HepG2 (cell line): ENCODE measurements at regions not wholly inside any gene's neighbourhood (a gene's known extent, or its start where the extent isn't known, plus 50 kb on each side); places are given as distances from the start of the nearest gene placed in this dataset.
"Not testable (repeated sequence)": the region's sequence is repeated elsewhere in the genome, so short reads cannot be mapped to it uniquely, and the experiment has no call there.

Source experiments
- GATAD2A ChIP-seq: IDR thresholded peaks from 2 replicates; pipeline ENCODE4 v1.6.1; 2016
- JUND ChIP-seq: sonication (generic); formaldehyde crosslinking; IDR thresholded peaks from 2 replicates; pipeline ENCODE4 v1.8.0; 2022; ENCODE audit warnings: mild to moderate bottlenecking, missing genetic modification reagents
- MXD4 ChIP-seq: IDR thresholded peaks from 2 replicates; pipeline ENCODE4 v1.6.1; 2016; ENCODE audit warnings: mild to moderate bottlenecking, missing biosample characterization, missing genetic modification reagents
- NONO ChIP-seq, 2 experiments: fragments of 450-650 bp in 1 of 2; sonication (generic) in 1 of 2; formaldehyde crosslinking in 1 of 2; IDR thresholded peaks in 1 of 2; conservative IDR thresholded peaks in 1 of 2; 2 replicates each; pipeline versions ENCODE4 v1.6.1 to v1.8.0; 2017 to 2022; ENCODE audit warnings: mild to moderate bottlenecking in 1 of 2, missing genetic modification reagents in 1 of 2, moderate library complexity in 1 of 2
- POLR2AphosphoS5 ChIP-seq: IDR thresholded peaks from 2 replicates; pipeline ENCODE4 v1.6.1; 2012; ENCODE audit warnings: low read depth, low read length
- RNF2 ChIP-seq: fragments of 450-650 bp; conservative IDR thresholded peaks from 2 replicates; pipeline ENCODE4 v1.6.1; 2016; ENCODE audit warnings: low read depth
- TAF1 ChIP-seq: sonication (generic); formaldehyde crosslinking; IDR thresholded peaks from 2 replicates; pipeline ENCODE4 v1.4.0; 2020; ENCODE audit warnings: missing genetic modification reagents
- ZNF678 ChIP-seq: sonication (generic); formaldehyde crosslinking; IDR thresholded peaks from 2 replicates; pipeline ENCODE4 v1.4.0; 2020; ENCODE audit warnings: mild to moderate bottlenecking, missing genetic modification reagents
- TF ChIP-seq, protein P1 (sequence below): sonication (generic); formaldehyde crosslinking; IDR thresholded peaks from 2 replicates; pipeline ENCODE4 v1.5.0; 2020; ENCODE audit warnings: mild to moderate bottlenecking, missing genetic modification reagents, moderate library complexity

DNA sequence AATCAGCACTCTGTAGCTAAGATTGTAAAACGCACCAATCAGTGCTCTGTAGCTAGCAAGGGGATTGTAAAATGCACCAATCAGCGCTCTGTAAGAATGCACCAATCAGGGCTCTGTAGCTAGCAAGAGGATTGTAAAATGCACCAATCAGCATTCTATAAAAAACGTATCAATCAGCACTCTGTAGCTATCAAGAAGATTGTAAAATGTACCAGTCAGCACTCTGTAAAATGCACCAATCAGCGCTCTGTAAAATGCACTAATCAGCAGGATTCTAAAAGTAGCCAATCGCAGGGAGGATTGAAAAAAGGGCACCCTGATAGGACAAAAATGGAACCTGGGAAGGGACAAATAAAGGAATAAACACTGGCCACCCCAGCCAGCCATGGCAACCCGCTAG lies 278.7 kb upstream of the ECI2 start:
- TF ChIP-seq RNF2; JUND (CRISPR knock-in tag); TAF1 (CRISPR knock-in tag); POLR2AphosphoS5; ZNF678; NONO (IDR thresholded peaks at IDR 0.05); NONO (CRISPR knock-in tag; conservative IDR thresholded peaks at IDR 0.05); GATAD2A (CRISPR knock-in tag); MXD4: not testable (repeated sequence)
- TF ChIP-seq, protein P1, sequence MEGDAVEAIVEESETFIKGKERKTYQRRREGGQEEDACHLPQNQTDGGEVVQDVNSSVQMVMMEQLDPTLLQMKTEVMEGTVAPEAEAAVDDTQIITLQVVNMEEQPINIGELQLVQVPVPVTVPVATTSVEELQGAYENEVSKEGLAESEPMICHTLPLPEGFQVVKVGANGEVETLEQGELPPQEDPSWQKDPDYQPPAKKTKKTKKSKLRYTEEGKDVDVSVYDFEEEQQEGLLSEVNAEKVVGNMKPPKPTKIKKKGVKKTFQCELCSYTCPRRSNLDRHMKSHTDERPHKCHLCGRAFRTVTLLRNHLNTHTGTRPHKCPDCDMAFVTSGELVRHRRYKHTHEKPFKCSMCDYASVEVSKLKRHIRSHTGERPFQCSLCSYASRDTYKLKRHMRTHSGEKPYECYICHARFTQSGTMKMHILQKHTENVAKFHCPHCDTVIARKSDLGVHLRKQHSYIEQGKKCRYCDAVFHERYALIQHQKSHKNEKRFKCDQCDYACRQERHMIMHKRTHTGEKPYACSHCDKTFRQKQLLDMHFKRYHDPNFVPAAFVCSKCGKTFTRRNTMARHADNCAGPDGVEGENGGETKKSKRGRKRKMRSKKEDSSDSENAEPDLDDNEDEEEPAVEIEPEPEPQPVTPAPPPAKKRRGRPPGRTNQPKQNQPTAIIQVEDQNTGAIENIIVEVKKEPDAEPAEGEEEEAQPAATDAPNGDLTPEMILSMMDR (CRISPR knock-in tag), result not testable (repeated sequence)
